Glomerular visceral epithelial cell (primary cell): ENCODE measurements at regions not wholly inside any gene's neighbourhood (a gene's known extent, or its start where the extent isn't known, plus 50 kb on each side); places are given as distances from the start of the nearest gene placed in this dataset.

Experiments
- DNase-seq: peaks from one replicate; pipeline ENCODE4 v3.0.0-alpha.2; 2016; ENCODE audit errors: extremely low spot score

GRCh38 chr7:130879191-130879590 is 145.2 kb upstream of the KLF14 start:
- DNase-seq, result no peak

- DNase-seq, result no peak
These were observed 146.7 kb upstream of the KLF14 start for GRCh38 chr7:130880668-130881067.

GRCh38 chr7:130881091-130881798 is 147.2 kb upstream of the KLF14 start:
- no peak for DNase-seq

GRCh38 chr7:130881799-130882141 is 147.8 kb upstream of the KLF14 start:
- DNase-seq, result no peak

GRCh38 chr7:130882396-130882795 is 148.4 kb upstream of the KLF14 start:
- no peak for DNase-seq

- no peak for DNase-seq
These were observed 149.9 kb upstream of the KLF14 start for GRCh38 chr7:130883928-130884327.

GRCh38 chr7:130884437-130885417 is 150.7 kb upstream of the KLF14 start:
- DNase-seq, result peak; percentile 96

- no peak for DNase-seq
These were observed 152.6 kb upstream of the KLF14 start for GRCh38 chr7:130886438-130887135.

- peak; percentile 81 for DNase-seq
These were observed 153.4 kb upstream of the KLF14 start for GRCh38 chr7:130887182-130887956.

- DNase-seq, result no peak
These were observed 154.0 kb upstream of the KLF14 start for GRCh38 chr7:130887957-130888371.

GRCh38 chr7:130888468-130888867 is 154.5 kb upstream of the KLF14 start:
- no peak for DNase-seq

- no peak for DNase-seq
These were observed 156.4 kb upstream of the KLF14 start for GRCh38 chr7:130890176-130891020.

GRCh38 chr7:130891254-130892094 is 157.5 kb upstream of the KLF14 start:
- peak; percentile 87 for DNase-seq

- peak; percentile 84 for DNase-seq
These were observed 159.5 kb upstream of the KLF14 start for GRCh38 chr7:130893441-130893894.

GRCh38 chr7:130894146-130894908 is 160.3 kb upstream of the KLF14 start:
- peak; percentile 95 for DNase-seq

GRCh38 chr7:130894909-130895750 is 161.1 kb upstream of the KLF14 start:
- DNase-seq, result no peak

GRCh38 chr7:130896051-130896881 is 162.3 kb upstream of the KLF14 start:
- no peak for DNase-seq
